SK-N-SH (cell line): ENCODE measurements at regions not wholly inside any gene's neighbourhood (a gene's known extent, or its start where the extent isn't known, plus 50 kb on each side); places are given as distances from the start of the nearest gene placed in this dataset.

Experiments
- CTCF ChIA-PET: fragments of 300-600, 350-600 bp; formaldehyde crosslinking; extraction: SDS; loops from one replicate; lab custom pipeline; 2021; lab: Yijun Ruan, JAX
- POLR2A ChIA-PET: fragments of 350-600 bp; sonication (Branson Sonifier 250); formaldehyde crosslinking; extraction: SDS; loops from one replicate; lab custom pipeline; 2020; ENCODE audit warnings: antibody characterized with exemption, inconsistent platforms; lab: Yijun Ruan, JAX
- DNase-seq: peaks from one replicate; pipeline ENCODE4 v3.0.0; 2012
- H2AFZ ChIP-seq: fragments of 200-600 bp; sonication (generic); 2 replicates; pipeline ENCODE4 v1.8.1; 2016; ENCODE audit warnings: antibody characterized with exemption, mild to moderate bottlenecking, low read depth
- H3F3A ChIP-seq: fragments of 200-600 bp; sonication (generic); replicated peaks from 2 replicates; pipeline ENCODE3; 2016; ENCODE audit warnings: antibody characterized with exemption, mild to moderate bottlenecking; ENCODE audit not compliant: insufficient read depth
- H3K27ac ChIP-seq, 2 experiments: fragments of 200-500 bp in 1 of 2; fragments of 200-600 bp in 1 of 2; sonication (Bioruptor generic) in 1 of 2; sonication (generic), shearing (Covaris generic) in 1 of 2; 2 replicates each; pipeline versions ENCODE4 v1.5.1 to v1.6.1; 2014 to 2016; ENCODE audit warnings: low read depth in 2 of 2, inconsistent platforms in 1 of 2, low read length in 1 of 2, mild to moderate bottlenecking in 1 of 2, mixed read lengths in 1 of 2
- H3K27me3 ChIP-seq: fragments of 200-600 bp; sonication (generic), shearing (Covaris generic); 2 replicates; pipeline ENCODE4 v1.6.1; 2016; ENCODE audit warnings: mixed run types; ENCODE audit not compliant: insufficient read depth
- H3K36me3 ChIP-seq, 2 experiments: fragments of 200-500 bp in 1 of 2; fragments of 200-600 bp in 1 of 2; sonication (Bioruptor generic) in 1 of 2; sonication (generic) in 1 of 2; replicated peaks in 1 of 2; 2 replicates each; pipeline versions ENCODE3 to v1.5.1; 2014 to 2016; ENCODE audit warnings: low read length in 1 of 2, mild to moderate bottlenecking in 1 of 2; ENCODE audit not compliant: insufficient read depth in 2 of 2, control insufficient read depth in 1 of 2
- H3K4me1 ChIP-seq, 2 experiments: fragments of 200-500 bp in 1 of 2; fragments of 200-600 bp in 1 of 2; sonication (Bioruptor generic) in 1 of 2; sonication (generic), shearing (Covaris generic) in 1 of 2; 2 replicates each; pipeline versions ENCODE4 v1.5.1 to v1.6.1; 2014 to 2016; ENCODE audit warnings: low read depth in 1 of 2, low read length in 1 of 2, mixed run types in 1 of 2; ENCODE audit not compliant: insufficient read depth in 2 of 2, control insufficient read depth in 1 of 2
- H3K4me2 ChIP-seq: fragments of 200-600 bp; sonication (generic), shearing (Covaris generic); 2 replicates; pipeline ENCODE4 v1.6.1; 2017; ENCODE audit warnings: mixed run types
- H3K4me3 ChIP-seq, 2 experiments: fragments of 200-500 bp in 1 of 2; fragments of 200-600 bp in 1 of 2; sonication (Bioruptor generic) in 1 of 2; sonication (generic), shearing (Covaris generic) in 1 of 2; 2 replicates each; pipeline versions ENCODE4 v1.5.1 to v1.8.1; 2014 to 2016; ENCODE audit warnings: low read depth in 2 of 2, inconsistent platforms in 1 of 2, low read length in 1 of 2, mild to moderate bottlenecking in 1 of 2, mixed read lengths in 1 of 2, moderate library complexity in 1 of 2
- H3K79me2 ChIP-seq: fragments of 200-600 bp; sonication (generic); 2 replicates; pipeline ENCODE4 v1.8.1; 2017; ENCODE audit warnings: mild to moderate bottlenecking; ENCODE audit not compliant: insufficient read depth
- H3K9ac ChIP-seq: fragments of 200-600 bp; sonication (generic); 2 replicates; pipeline ENCODE4 v1.6.1; 2017; ENCODE audit warnings: mixed run types
- H3K9me2 ChIP-seq: fragments of 200-600 bp; sonication (generic); 2 replicates; pipeline ENCODE4 v1.6.1; 2017; ENCODE audit warnings: mixed run types
- H3K9me3 ChIP-seq: fragments of 200-600 bp; sonication (generic); 2 replicates; pipeline ENCODE4 v1.6.1; 2017; ENCODE audit warnings: mixed run types, mild to moderate bottlenecking, moderate library complexity
- H4K20me1 ChIP-seq: fragments of 200-600 bp; sonication (generic); 2 replicates; pipeline ENCODE4 v1.6.1; 2017; ENCODE audit warnings: mild to moderate bottlenecking, mixed run types; ENCODE audit not compliant: insufficient read depth
- ELF1 ChIP-seq: IDR thresholded peaks from 2 replicates; pipeline ENCODE4 v1.4.0; 2012
- GABPA ChIP-seq: IDR thresholded peaks from 2 replicates; pipeline ENCODE4 v1.4.0; 2012; ENCODE audit warnings: low read depth, mild to moderate bottlenecking
- IRF3 ChIP-seq: fragments of 150-350 bp; IDR thresholded peaks from 2 replicates; pipeline ENCODE4 v1.6.1; 2016; ENCODE audit warnings: mild to moderate bottlenecking, low read depth, low read length
- NFIC ChIP-seq: IDR thresholded peaks from 2 replicates; pipeline ENCODE4 v1.4.0; 2012; ENCODE audit warnings: borderline replicate concordance
- PBX3 ChIP-seq: IDR thresholded peaks from 2 replicates; pipeline ENCODE4; 2012
- RCOR1 ChIP-seq: fragments of 150-350 bp; IDR thresholded peaks from 2 replicates; pipeline ENCODE4 v1.6.1; 2017; ENCODE audit warnings: antibody characterized with exemption, low read length
- REST ChIP-seq: IDR thresholded peaks from 2 replicates; pipeline ENCODE4 v1.6.1; 2012; ENCODE audit warnings: mild to moderate bottlenecking, low read depth, low read length, moderate library complexity
- RXRA ChIP-seq: IDR thresholded peaks from 2 replicates; pipeline ENCODE4 v1.4.0; 2012; ENCODE audit warnings: low read depth, mild to moderate bottlenecking, borderline replicate concordance
- SMC3 ChIP-seq: IDR thresholded peaks from 2 replicates; pipeline ENCODE4 v1.6.1; 2012; ENCODE audit warnings: low read depth, low read length, improper control_type of control experiment
- ZBTB33 ChIP-seq: IDR thresholded peaks from 2 replicates; pipeline ENCODE4 v1.4.0; 2012; ENCODE audit warnings: low read depth, borderline replicate concordance
- WGBS: methylation state at CpG from one replicate; pipeline ENCODE4 v1.1.6; 2017; ENCODE audit warnings: low lambda C conversion rate; 5-methylcytosine and 5-hydroxymethylcytosine counted together
- TF ChIP-seq, protein P1 (sequence below): fragments of 200-600 bp; sonication (generic); IDR thresholded peaks from 2 replicates; pipeline ENCODE4 v1.6.1; 2017; ENCODE audit warnings: antibody characterized with exemption, mild to moderate bottlenecking, moderate library complexity
- TF ChIP-seq, protein P2 (sequence below): fragments of 150-350 bp; IDR thresholded peaks from 2 replicates; pipeline ENCODE4 v1.6.1; 2017; ENCODE audit warnings: antibody characterized with exemption, low read length, low read depth, borderline replicate concordance

DNA sequence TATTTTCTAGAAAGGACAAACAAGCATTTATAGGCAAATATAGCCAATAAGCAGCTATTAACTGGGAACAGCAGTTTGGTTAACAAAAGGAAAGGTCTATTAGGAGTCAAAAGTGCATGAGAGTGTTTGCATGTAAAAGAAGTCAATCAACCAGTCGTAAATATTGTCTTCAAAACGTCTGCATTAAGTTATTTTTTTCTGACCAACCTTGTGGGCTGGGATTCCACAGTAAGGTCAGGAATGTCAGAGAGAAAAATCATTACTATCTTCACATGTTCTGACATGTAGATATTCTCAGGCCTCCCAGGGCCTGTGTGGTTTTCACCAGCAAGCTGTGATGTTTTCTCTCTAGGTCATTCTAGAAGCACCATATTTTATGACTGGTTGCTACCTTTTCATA lies 922.5 kb downstream of the SUCLG1 start:
- no peak overlapping the region for H2AFZ ChIP-seq

More for the DNA sequence above, 922.5 kb downstream of the SUCLG1 start:
- DNase-seq: no peak
- H4K20me1 ChIP-seq: no peaks in the 10 kb centered on the region
- no peak for TF ChIP-seq ZBTB33
- no peak for TF ChIP-seq GABPA
- no peak for TF ChIP-seq ELF1
- no peak for TF ChIP-seq RXRA
- TF ChIP-seq, protein P1, sequence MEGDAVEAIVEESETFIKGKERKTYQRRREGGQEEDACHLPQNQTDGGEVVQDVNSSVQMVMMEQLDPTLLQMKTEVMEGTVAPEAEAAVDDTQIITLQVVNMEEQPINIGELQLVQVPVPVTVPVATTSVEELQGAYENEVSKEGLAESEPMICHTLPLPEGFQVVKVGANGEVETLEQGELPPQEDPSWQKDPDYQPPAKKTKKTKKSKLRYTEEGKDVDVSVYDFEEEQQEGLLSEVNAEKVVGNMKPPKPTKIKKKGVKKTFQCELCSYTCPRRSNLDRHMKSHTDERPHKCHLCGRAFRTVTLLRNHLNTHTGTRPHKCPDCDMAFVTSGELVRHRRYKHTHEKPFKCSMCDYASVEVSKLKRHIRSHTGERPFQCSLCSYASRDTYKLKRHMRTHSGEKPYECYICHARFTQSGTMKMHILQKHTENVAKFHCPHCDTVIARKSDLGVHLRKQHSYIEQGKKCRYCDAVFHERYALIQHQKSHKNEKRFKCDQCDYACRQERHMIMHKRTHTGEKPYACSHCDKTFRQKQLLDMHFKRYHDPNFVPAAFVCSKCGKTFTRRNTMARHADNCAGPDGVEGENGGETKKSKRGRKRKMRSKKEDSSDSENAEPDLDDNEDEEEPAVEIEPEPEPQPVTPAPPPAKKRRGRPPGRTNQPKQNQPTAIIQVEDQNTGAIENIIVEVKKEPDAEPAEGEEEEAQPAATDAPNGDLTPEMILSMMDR: no peak
- no peak for TF ChIP-seq REST
- no peak for TF ChIP-seq PBX3
- TF ChIP-seq, protein P2, sequence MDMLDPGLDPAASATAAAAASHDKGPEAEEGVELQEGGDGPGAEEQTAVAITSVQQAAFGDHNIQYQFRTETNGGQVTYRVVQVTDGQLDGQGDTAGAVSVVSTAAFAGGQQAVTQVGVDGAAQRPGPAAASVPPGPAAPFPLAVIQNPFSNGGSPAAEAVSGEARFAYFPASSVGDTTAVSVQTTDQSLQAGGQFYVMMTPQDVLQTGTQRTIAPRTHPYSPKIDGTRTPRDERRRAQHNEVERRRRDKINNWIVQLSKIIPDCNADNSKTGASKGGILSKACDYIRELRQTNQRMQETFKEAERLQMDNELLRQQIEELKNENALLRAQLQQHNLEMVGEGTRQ: no peak
- no peak for TF ChIP-seq RCOR1
- TF ChIP-seq SMC3: no peak
- TF ChIP-seq NFIC: no peak
- TF ChIP-seq IRF3: no peak
- TF ChIP-seq, all 33 proteins: peak for 0
- ChIA-PET POLR2A (no interaction called here), CTCF (no interaction called here)
- H3K9me3 ChIP-seq: no peaks in the 10 kb centered on the region
- WGBS: 0% methylated on average over 2 of the region's 2 CpGs
- H3K4me2 ChIP-seq: no peak overlapping the region
- no peaks in the 10 kb centered on the region for H3K36me3 ChIP-seq
- no peak overlapping the region for H3K27ac ChIP-seq
- no peaks in the 10 kb centered on the region for H3K4me1 ChIP-seq
- H3K79me2 ChIP-seq: no peaks in the 10 kb centered on the region
- H3K9ac ChIP-seq: no peak overlapping the region
- no peaks in the 10 kb centered on the region for H3K9me2 ChIP-seq
- H3F3A ChIP-seq: no peaks in the 10 kb centered on the region
- no peaks in the 10 kb centered on the region for H3K27me3 ChIP-seq
- no peak overlapping the region for H3K4me3 ChIP-seq
